Ureter (tissue), 1 donor: ENCODE measurements at regions not wholly inside any gene's neighbourhood (a gene's known extent, or its start where the extent isn't known, plus 50 kb on each side); places are given as distances from the start of the nearest gene placed in this dataset.
"Not testable (repeated sequence)": the region's sequence is repeated elsewhere in the genome, so short reads cannot be mapped to it uniquely, and the experiment has no call there.

Experiments
- DNase-seq: peaks from one replicate; pipeline ENCODE4 v3.0.0-alpha.2; 2020; ENCODE audit warnings: low spot score
- donor health status: DM: yes; HTN: yes; CAD: no.

DNA sequence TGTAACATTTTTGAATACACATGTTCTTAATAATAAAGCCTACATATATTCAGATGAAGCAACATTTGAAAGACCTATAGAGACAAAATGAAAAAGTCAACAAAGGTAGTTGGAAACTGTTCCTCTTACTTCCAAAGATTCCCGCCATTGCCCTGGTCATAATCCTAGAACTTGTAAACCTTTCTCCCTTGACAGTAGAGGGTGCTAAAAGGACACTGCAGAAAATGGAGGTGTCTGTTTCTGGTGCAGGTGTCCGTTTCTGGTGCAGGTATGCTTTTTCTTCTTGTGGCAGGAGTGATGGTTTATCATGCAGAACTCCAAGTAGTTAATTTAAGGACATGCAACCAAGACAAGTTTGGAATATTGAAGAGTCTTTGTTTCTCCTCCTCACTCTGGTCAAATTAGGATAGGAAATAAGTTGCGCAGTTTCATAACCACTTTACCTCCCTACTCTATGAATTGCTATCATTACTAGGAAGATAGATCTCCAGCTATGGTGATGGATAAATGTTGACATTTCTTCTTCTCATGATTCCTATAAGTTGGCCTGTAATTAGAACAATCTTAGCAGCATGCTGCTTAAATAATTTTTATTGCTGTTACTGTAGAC lies 56.0 kb upstream of the FAM174A start:
- no peak for DNase-seq

DNA sequence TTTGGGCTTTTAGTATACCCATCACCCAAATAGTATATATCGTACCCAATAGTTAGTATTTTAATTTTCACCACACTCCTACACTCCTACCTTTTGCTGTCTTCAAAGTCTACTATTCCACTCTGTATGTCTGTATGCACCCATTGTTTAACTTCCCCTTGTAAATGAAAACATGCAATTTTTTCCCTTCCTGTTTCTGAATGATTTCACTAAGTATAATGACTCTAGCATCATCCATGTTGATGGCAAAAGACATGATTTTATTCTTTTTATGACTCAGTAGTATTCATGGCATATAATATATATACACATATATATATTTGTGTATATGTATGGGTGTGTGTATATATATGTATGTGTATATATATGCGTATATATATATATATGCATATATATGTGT lies 63.1 kb upstream of the FAM174A start:
- DNase-seq = no peak

DNA sequence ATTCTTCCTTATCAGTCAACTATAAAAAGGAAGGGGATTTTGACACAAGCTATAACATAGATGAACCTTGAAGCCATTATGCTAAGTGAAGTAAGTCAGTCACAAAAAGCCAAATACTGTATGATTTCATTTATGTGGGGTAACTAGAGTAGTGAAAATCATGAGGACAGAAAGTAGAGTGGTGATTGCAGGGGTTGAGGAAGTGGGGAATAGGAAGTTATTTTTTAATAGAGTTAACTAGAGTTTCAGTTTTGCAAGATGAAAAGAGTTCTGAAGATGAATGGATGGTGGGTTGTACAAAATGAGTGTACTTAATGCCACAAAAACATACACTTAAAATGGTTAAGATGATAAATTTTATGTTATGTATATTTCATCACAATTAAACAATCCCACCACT lies 65.4 kb upstream of the FAM174A start:
- no peak for DNase-seq

DNA sequence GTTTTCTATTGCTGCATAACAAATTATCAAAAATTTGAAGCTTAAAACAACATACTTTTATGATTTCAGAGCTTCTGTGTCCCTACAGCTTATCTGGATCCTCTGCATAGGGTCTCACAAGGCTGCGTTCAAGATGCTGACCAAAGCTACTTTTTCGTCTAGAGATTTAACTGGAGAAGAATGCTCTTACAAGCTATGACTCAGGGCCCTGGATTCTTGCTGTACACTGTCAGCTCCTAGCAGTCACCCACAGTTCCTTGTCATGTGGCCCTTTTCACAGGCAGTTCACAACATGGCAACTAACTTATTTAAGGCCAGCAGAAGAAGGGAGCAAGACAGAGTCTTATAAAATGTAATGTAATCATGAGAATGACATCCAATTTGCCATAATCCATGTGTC lies 70.8 kb upstream of the FAM174A start:
- no peak for DNase-seq

DNA sequence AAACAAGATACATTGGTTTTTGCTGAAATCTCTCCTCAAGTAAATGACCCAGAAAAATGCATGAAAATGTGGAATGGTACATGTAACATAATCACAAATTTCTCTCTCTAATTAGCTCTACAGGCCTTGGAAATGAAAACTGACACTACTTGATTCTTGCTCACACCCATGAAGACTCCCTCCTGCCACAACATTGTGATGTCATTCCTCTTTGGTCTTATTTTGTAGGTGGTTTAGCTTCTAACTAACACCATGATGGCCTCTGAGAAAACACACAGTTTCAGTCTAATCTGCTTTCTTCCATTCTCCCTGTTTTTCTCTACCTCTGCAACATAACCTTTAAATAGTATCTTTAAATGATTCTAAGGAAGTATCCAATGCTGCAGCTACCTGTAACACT lies 78.6 kb upstream of the FAM174A start:
- DNase-seq = no peak

DNA sequence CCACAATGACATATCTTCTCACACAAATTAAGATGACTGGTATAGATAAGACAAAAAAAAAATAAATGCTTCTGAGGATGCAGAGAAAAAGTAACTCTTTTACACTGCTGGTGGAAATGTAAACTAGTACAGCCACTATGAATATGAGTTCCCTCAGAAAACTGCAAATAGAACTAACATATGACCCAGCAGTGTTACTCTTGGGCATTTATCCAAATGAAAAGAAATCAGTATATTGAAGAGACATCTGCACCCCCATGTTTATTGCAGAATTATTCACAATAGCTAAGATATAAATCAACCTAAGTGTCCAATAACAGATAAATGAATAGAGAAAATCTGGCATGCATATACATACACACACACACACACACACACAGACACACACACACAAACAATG lies 83.0 kb upstream of the FAM174A start:
- no peak for DNase-seq

DNA sequence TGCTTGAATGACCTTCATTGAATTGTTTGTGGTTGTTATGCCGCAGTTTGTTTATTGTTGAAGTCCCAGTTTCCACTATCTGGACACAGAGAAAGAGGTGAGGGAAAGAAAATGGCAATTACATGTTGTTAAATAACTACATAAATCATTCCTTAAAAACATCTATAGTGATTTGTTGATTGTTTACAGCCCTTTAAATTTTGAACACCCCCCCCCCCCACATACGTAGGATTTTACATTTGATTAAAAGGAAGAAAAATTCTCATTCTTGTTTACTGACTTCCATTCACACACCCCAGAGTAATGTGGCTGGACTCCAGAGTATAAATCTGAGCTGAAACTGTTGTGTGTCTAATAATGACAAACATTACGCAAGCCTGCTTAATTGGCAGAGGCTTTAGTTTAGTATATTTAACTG lies 87.1 kb upstream of the FAM174A start:
- DNase-seq = no peak

DNA sequence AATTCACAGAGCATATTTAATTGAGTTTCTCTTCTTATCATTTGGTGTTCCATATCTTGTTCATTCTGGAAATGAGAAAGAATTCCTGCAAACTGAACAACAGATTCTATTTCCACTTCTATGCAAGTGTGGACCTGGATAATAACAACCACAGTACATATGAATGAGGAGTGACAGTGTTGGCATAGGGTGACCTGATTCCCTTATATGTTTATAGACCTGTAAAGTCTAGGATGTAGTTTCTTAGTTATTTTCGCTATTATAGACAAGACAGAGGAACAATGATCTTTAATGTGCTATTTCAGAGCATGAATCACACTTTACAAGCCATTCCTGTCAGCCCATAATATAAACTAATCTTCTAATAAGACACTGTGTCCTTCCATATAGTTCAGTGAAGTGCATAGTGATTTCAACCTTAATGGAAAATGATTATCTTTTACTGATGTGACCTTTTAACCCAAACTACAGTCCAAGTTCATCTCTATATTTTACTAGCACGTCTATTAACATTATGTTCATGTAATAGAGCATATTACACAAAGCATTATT lies 88.2 kb upstream of the FAM174A start:
- no peak for DNase-seq

DNA sequence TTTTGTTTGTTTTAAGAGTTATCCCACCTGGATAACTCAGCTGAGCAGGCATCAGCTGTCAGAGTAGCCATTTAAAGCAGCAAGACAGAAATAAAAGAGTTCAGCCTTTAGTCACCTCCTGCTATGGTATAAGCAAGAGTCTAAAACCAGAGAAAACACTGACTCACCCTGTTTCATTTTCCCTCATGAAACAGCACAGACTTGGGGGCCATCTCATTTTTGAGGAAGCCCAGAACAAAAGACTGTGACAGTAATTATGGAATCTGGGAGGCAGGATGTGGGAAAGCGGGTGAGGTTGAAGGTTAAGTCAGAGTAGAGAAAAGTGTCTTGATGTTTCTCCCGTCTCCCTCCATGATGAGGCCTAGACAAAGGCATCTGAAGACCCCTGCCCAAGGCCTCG lies 90.2 kb upstream of the FAM174A start:
- no peak for DNase-seq

DNA sequence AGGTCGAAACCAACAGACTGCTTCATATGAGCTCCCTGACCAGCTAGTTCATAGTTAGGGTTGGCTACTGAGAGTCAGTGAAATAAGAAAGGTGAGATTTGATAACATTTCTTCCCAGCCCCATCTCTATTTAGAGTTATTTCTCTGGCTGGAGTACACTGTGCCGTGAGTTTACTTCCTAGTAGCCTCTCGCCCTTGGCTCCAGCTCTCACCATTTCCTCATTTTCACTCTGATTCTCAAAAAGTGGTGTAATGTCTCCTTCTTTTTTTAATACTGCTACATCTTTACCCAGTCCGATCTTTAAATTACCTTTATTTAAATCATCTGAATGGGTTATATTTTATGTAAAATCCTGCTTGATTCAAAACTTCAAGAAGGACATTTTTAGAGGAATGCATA lies 100.4 kb upstream of the FAM174A start:
- no peak for DNase-seq

DNA sequence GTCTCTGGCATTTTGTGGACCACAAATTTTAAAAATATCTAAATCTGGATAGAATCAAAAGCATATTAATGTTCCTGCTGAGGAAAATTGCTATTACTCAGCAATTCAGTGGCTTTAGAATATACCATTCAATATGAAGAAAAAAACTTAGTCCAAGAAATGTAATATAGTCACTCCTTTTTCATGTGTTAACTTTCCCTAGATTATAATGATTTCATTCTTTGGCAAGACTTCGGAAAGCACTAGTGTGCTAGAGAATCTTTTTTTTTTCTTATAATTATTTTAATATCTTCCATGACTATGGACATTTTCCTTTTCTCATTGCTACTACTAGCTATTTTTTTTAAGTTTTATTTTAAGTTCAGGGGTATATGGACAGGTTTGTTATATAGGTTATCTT lies 102.4 kb upstream of the FAM174A start:
- no peak for DNase-seq

DNA sequence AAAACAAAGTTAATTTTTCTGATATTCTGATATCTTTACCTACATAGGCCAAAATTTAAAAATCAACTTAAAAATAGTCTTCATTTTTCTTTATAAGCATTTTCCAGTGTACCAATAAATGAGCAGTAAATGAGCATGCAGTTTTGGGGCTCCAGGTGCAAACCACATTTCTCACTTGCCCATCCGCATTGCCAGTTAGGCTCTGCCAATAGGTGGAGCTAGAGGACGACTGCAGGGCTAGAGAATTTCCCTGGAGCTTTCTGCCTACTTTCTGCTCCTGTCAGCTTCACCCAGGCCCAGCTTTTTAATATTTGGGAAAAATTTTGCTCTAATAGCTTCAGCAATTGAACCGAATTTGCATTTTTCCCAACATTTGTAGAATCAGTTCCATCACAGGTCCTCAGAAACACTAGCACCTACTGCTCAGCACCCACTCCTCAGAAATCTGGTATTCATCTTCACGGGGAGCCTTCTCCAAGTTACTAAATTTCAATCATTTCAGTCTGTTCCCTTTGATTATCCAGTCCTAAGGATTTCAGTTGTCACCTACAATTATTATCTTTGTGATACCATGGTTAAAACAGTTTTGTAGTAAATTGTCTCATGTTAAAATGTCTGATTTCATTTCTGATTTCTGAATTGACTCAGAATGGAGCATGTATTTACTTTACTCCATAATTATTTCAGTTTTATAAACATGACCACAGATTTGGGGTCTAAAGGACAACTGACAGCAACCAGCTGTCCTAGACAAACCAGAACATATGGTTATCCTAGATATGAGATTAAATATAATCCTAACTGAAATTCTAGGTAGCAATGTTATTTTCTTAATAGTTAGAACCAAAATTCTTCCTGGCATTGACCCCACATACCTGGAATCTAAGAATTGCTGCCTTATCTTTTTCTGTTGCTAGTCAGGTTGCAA lies 104.6 kb upstream of the FAM174A start:
- peak; percentile 46 for DNase-seq

DNA sequence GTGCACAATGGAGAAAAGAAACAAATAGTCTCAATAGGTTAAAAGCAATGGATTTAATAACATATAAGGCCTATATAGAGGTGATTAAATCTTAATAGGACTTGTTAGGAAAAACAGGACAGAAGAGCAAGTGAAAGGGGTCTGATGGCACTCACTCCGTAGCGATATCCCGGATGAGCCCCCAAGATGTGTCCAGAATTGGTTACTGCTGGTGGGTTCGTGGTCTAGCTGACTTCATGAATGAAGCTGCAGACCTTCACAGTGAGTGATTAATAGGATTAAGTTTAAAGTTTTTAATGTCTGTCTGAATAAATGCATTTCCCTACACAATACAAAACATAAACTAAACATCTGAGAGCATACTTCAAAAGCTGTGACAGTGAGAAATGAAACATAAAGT lies 110.4 kb upstream of the FAM174A start:
- no peak for DNase-seq

DNA sequence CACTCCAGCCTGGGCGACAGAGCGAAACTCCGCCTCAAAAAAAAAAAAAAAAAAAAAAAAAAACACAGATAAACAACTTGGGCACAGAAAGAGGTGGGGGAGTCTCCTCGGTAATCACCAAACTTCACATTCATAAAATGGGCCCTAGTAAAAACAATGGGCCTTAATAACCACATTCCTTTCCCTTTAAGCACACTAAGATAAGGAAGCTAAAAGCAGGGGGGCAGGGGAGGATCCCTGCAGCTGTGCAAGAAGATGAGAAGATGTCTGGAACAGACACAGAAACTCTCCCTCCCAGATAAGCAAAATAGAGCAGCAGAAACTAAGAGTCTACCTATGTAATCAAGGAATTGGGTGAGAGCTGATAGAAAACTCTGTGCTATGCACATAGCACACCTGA lies 111.2 kb upstream of the FAM174A start:
- no peak for DNase-seq

DNA sequence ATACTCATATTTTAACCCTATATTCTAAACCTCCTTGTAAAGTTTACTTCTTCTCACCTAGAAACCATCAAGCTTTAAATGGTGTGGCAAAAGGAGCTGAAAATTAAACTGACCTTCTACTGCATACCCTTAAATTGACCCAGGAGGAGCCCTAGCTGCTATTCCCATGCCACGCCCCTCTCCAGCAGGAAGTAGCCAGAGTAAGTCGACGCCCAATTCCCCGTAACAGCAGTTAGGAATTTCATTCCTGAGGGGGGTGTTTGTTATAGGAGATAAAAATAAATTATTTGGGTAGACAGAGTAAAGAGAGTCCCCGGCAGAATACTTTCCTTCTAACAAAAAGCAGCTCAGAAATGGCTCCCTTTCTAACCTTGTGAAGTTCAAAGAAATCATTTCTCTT lies 111.8 kb upstream of the FAM174A start:
- no peak for DNase-seq

DNA sequence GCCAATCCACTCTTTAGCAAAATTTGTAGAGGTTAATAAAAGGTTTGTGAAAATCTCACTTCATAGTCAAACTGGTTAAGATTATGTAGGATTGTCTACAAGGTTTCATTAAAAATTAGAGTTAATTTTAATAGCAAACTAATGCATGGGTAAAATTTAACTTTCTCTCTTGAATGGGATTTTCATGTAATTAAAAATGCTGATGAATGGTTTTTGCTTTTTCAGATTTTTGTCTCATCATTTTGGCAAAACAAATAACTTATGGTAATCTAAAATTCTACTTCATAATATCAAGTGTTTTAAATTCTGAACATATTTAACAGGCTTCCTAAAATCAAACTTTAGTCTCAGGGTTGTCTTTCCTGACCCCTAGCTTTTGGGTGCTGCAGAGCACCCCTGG lies 113.8 kb upstream of the FAM174A start:
- DNase-seq = no peak

DNA sequence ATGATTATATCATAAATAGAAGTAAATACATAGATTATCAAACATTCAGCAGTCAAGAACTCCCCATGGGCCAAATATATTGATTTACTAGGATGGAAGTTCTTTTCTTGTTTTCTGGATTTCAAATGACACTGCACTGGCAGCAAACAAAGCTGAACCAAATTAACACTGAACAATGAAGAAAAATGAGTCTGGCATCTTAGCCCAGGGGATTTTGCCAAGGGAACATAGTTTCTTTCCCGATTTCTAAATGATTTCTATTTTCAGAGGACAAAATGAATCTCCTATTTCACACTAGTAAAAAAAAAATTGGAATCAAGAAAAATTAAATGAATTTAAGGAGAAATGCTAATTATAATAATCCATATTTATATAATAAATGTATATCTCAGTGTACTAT lies 116.9 kb upstream of the FAM174A start:
- DNase-seq = no peak

DNA sequence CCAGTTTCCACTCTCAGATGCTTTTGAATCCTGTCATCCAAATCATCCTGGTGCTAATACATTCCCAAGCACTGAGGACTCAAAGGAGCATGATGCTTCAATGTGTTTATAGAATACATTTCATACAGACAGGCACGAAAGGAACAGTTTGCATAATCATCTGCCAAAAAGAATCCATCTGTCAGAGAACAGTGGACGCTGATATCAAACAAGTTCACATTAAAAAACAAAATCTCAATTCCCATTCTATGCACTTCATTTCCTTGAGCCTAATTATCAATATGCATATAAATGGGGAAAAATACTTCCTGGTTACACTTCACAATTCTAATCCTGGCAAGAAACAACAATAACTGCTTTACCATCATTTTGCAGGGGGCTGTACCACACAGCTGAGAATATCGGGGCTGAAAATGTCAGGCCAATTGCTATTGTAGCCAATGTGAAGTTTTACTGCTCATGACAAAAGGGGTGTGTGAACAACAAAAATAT lies 125.5 kb upstream of the FAM174A start:
- DNase-seq = no peak

DNA sequence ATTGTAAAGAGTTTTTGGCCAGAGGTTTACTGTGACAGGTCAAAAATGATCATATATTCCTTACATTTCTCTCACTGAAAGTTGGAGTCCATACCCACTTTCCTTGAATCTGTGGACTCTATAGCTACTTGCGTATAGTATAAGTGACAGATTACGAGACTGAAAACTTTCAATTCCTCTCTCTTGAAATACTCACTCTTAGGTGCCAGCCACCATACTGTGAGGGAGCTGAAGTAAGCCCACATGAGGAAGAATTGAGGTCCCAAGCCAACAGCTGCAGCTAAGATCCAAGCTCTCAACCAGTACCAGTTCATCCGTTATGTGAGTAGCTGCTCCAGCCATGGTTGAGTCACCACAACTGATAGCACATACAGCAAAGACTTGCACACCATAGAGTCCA lies 128.1 kb upstream of the FAM174A start:
- DNase-seq = no peak

DNA sequence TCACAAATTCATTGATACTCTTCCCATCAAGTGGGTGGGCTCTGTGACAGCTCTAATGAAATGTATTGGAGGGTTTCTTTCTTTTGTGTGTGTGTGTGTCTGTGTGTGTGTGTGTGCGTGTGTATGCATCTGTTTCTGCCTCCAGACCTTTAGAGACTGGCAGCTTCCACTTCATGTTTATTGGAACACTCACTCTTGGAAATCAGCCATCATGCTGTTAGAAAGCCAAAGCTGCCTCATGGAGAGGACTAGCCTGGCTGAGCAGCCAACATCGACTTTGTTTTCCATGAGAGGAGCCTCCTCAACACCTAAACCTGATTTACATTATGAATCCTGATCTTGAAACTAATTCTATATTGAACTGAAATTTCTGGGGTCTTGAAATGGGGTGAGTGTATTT lies 128.5 kb upstream of the FAM174A start:
- no peak for DNase-seq

DNA sequence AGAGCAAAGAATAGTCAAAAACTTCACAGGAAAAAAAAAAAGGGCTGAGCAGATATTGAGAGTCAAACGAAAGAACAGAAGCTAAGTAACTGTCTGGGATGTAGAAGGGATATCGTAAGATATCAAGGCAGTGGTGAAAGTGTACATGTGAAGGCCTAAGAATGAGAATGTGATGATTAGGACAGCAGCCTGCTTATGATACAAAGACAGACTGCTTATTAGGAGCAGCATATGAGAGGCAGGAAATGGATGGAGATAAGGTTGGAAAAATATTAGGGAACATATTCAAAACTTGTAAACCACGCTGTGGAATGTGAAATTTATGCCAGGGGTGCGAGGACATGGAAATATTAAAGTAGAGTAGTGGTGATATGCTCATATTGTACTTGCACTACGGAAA lies 133.1 kb upstream of the FAM174A start:
- no peak for DNase-seq

DNA sequence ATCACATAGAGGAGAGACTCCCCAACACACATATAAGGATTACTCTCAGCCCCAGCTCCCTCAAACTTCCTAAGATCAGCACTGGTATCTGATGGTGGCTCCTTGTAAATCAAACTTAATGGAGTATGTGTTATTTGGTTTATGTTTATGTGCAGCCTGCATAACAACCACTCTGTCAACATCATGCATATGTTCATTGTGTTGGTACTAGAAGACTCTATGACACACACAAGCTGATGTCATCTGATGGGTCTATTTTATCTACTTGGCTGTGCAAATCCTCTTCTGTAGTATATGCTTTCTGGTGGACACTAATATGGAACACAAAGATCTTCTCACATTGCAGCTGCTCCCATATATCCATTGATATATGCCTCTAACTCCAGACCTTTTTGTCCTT lies 134.0 kb upstream of the FAM174A start:
- no peak for DNase-seq

DNA sequence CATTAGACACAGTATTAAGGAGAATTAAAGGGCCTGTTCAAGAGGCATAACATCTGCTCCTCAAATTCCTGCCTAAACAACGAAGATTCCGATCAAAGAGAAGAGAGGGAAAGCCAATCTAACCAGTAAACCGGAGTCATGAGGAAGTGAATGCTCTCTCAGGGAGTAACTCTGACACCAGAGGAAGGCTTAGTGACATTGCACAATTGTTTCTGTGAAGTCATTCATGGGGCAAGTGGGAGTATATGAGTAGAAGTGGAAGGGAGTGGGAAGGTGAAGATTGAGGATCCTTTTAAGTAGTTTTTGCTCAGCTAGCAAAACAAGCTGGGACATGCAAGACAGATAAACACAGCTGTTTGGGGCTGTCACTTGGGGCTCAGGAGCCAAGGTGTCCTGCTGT lies 136.4 kb upstream of the FAM174A start:
- not testable (repeated sequence) for DNase-seq
